HCT116 (cell line): ENCODE measurements at regions not wholly inside any gene's neighbourhood (a gene's known extent, or its start where the extent isn't known, plus 50 kb on each side); places are given as distances from the start of the nearest gene placed in this dataset.

Source experiments
- ATAC-seq: fragments of 200-7000 bp; cut with Tn5 transposase; 2 replicates; pipeline ENCODE4 v1.9.1; 2020; ENCODE audit warnings: mild to moderate bottlenecking, moderate library complexity
- BruUV-seq: library from RNA; stranded (reverse); fragments of 400-500 nt; replicated peaks from 2 replicates; lab custom pipeline; 2021; lab: Mats Ljungman, UMichigan
- CTCF ChIA-PET: fragments of 300-600 bp; sonication (Branson Sonifier 250); formaldehyde crosslinking; loops from one replicate; lab custom pipeline; 2021; ENCODE audit warnings: antibody characterized with exemption; lab: Charles Lee
- POLR2A ChIA-PET: fragments of 300-600, 350-600 bp; sonication (Branson Sonifier 250); formaldehyde crosslinking; loops from one replicate; lab custom pipeline; 2021; ENCODE audit warnings: antibody characterized with exemption; lab: Charles Lee
- RAD21 ChIA-PET, 2 experiments: fragments of 300-600 bp; sonication (Branson Sonifier 250); formaldehyde crosslinking; loops; one replicate each; lab custom pipeline; 2023; ENCODE audit warnings: low total read pairs in 2 of 2; ENCODE audit not compliant: uncharacterized antibody in 2 of 2, unreplicated experiment in 2 of 2, low non-redundant PET in 1 of 2; lab: Charles Lee
- DNase-seq: peaks from one replicate; pipeline ENCODE4 v3.0.0-alpha.2; 2010; ENCODE audit warnings: low read depth, low spot score
- H2AFZ ChIP-seq: fragments of 200-600 bp; shearing (Covaris generic), sonication (generic); 2 replicates; pipeline ENCODE4 v1.6.1; 2017; ENCODE audit warnings: low read depth, mixed run types, mixed read lengths, antibody characterized with exemption, low read length; ENCODE audit not compliant: poor library complexity, severe bottlenecking
- H3K27ac ChIP-seq: 2 replicates; pipeline ENCODE4 v1.5.1; 2012; ENCODE audit warnings: low read depth, low read length
- H3K27me3 ChIP-seq: fragments of 200-600 bp; sonication (generic); 2 replicates; pipeline ENCODE4 v1.6.1; 2016; ENCODE audit warnings: mixed run types, low read length, mixed read lengths; ENCODE audit not compliant: insufficient read depth
- H3K36me3 ChIP-seq, 2 experiments: fragments of 200-500 bp in 1 of 2; fragments of 200-600 bp in 1 of 2; sonication (Bioruptor generic) in 1 of 2; sonication (generic) in 1 of 2; 2 replicates each; pipeline versions ENCODE4 v1.5.1 to v1.6.1; 2014 to 2016; ENCODE audit warnings: low read length in 2 of 2, inconsistent platforms in 1 of 2, mixed read lengths in 1 of 2, mixed run types in 1 of 2; ENCODE audit not compliant: insufficient read depth in 2 of 2, control insufficient read depth in 1 of 2
- H3K4me1 ChIP-seq, 2 experiments: fragments of 200-600 bp in 1 of 2; sonication (generic) in 1 of 2; 2 replicates each; pipeline versions ENCODE4 v1.5.1 to v1.6.1; 2012 to 2017; ENCODE audit warnings: low read length in 2 of 2, inconsistent platforms in 1 of 2, mild to moderate bottlenecking in 1 of 2, mixed read lengths in 1 of 2, mixed run types in 1 of 2, moderate library complexity in 1 of 2; ENCODE audit not compliant: insufficient read depth in 2 of 2, control insufficient read depth in 1 of 2
- H3K4me2 ChIP-seq: fragments of 200-600 bp; sonication (generic); 2 replicates; pipeline ENCODE4 v1.6.1; 2017; ENCODE audit warnings: mixed run types, low read length, mixed read lengths
- H3K4me3 ChIP-seq, 2 experiments: fragments of 200-600 bp in 1 of 2; sonication (generic) in 1 of 2; replicated peaks in 1 of 2; 2 replicates each; pipeline ENCODE4 v1.5.1; 2011 to 2016; ENCODE audit warnings: low read length in 2 of 2, control low read depth in 1 of 2, low read depth in 1 of 2, mild to moderate bottlenecking in 1 of 2, mixed read lengths in 1 of 2, mixed run types in 1 of 2
- H3K79me2 ChIP-seq: fragments of 200-600 bp; sonication (generic); 2 replicates; pipeline ENCODE4 v1.6.1; 2017; ENCODE audit warnings: mild to moderate bottlenecking, mixed run types, low read length, moderate library complexity, mixed read lengths; ENCODE audit not compliant: insufficient read depth
- H3K9ac ChIP-seq: fragments of 200-600 bp; sonication (generic); 2 replicates; pipeline ENCODE4 v1.6.1; 2016; ENCODE audit warnings: low read length, mixed read lengths
- H3K9me2 ChIP-seq: fragments of 200-600 bp; sonication (generic), shearing (Covaris generic); 2 replicates; pipeline ENCODE4 v1.6.1; 2017; ENCODE audit warnings: mixed run types, mild to moderate bottlenecking, moderate library complexity; ENCODE audit not compliant: insufficient read depth
- H3K9me3 ChIP-seq, 2 experiments: fragments of 200-500 bp in 1 of 2; fragments of 200-600 bp in 1 of 2; sonication (Bioruptor generic) in 1 of 2; sonication (generic) in 1 of 2; 2 replicates each; pipeline ENCODE4 v1.6.1; 2014 to 2017; ENCODE audit warnings: low read length in 2 of 2, mixed read lengths in 2 of 2, inconsistent platforms in 1 of 2, low read depth in 1 of 2, mild to moderate bottlenecking in 1 of 2, mixed run types in 1 of 2, moderate library complexity in 1 of 2; ENCODE audit not compliant: control insufficient read depth in 1 of 2, insufficient read depth in 1 of 2
- H4K20me1 ChIP-seq: fragments of 200-600 bp; sonication (generic), shearing (Covaris generic); 2 replicates; pipeline ENCODE4 v1.6.1; 2017; ENCODE audit warnings: mixed run types, mild to moderate bottlenecking, moderate library complexity; ENCODE audit not compliant: insufficient read depth
- CBX3 ChIP-seq: IDR thresholded peaks from 2 replicates; pipeline ENCODE4 v1.6.1; 2012; ENCODE audit warnings: low read depth
- CEBPB ChIP-seq: IDR thresholded peaks from 2 replicates; pipeline ENCODE4 v1.6.1; 2012; ENCODE audit warnings: low read depth
- EGR1 ChIP-seq: IDR thresholded peaks from 2 replicates; pipeline ENCODE4 v1.6.1; 2012; ENCODE audit warnings: low read depth
- EZH2 ChIP-seq: fragments of 200-600 bp; sonication (generic); IDR thresholded peaks from 2 replicates; pipeline ENCODE4 v1.6.1; 2017; ENCODE audit warnings: antibody characterized with exemption, mixed run types
- EZH2phosphoT487 ChIP-seq: fragments of 200-600 bp; IDR thresholded peaks from 2 replicates; pipeline ENCODE4 v1.6.1; 2018; ENCODE audit warnings: antibody characterized with exemption, borderline replicate concordance
- POLR2A ChIP-seq: IDR thresholded peaks from 2 replicates; pipeline ENCODE4 v1.7.0; 2011; ENCODE audit warnings: borderline replicate concordance; ENCODE audit not compliant: insufficient read depth, insufficient read length; ENCODE audit errors: extremely low read depth
- POLR2AphosphoS5 ChIP-seq: IDR thresholded peaks from 2 replicates; pipeline ENCODE4 v1.6.1; 2011; ENCODE audit warnings: mild to moderate bottlenecking, low read depth, low read length, moderate library complexity
- RAD21 ChIP-seq: IDR thresholded peaks from 2 replicates; pipeline ENCODE4 v1.6.1; 2012; ENCODE audit warnings: low read depth, mild to moderate bottlenecking
- SIN3A ChIP-seq: IDR thresholded peaks from 2 replicates; pipeline ENCODE4 v1.6.1; 2012; ENCODE audit warnings: low read depth
- SRF ChIP-seq: IDR thresholded peaks from 2 replicates; pipeline ENCODE4 v1.6.1; 2012; ENCODE audit warnings: low read depth
- TCF7L2 ChIP-seq: IDR thresholded peaks from 2 replicates; pipeline ENCODE4 v1.7.0; 2011; ENCODE audit warnings: borderline replicate concordance, inconsistent platforms; ENCODE audit not compliant: insufficient read depth, insufficient read length; ENCODE audit errors: extremely low read depth
- YY1 ChIP-seq: IDR thresholded peaks from 2 replicates; pipeline ENCODE4 v1.6.1; 2011; ENCODE audit warnings: low read length, low read depth, moderate library complexity, mild to moderate bottlenecking; ENCODE audit not compliant: insufficient replicate concordance; ENCODE audit errors: extremely low read depth
- ZFX ChIP-seq: fragments of 450-650 bp; IDR thresholded peaks from 2 replicates; pipeline ENCODE4 v1.6.1; 2017
- intact Hi-C: fragments of 100-400 bp; cut with micrococcal nuclease; formaldehyde crosslinking; loops from 2 replicates; pipeline ENCODE4 v1.10.0; 2022
- TF ChIP-seq, protein P1 (sequence below): IDR thresholded peaks from 2 replicates; pipeline ENCODE4 v1.6.1; 2012
- TF ChIP-seq, protein P2 (sequence below): IDR thresholded peaks from 2 replicates; pipeline ENCODE4 v1.6.1; 2012; ENCODE audit warnings: low read depth
- TF ChIP-seq, protein P3 (sequence below): IDR thresholded peaks from 2 replicates; pipeline ENCODE4 v1.6.1; 2012

DNA sequence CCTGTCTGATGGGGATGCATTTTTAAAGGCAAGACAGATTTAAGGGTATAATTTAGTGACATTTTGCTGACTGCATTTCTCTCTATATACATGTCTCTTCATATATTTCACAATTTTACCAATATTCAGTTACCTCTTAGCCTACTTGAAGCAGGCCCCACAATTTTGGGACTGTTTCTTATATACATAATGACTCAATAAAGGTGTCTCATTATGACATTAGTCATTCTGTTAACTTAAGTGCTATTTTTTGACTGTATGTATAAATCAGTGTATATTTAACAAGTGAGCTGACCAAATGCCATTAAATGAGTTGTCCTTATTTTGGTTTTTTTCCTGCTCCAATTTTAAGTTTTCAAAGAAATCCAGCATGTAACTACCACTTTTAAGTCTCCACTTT, 313.3 kb downstream of the SOX4 start (continued):
- TF ChIP-seq, protein P1, sequence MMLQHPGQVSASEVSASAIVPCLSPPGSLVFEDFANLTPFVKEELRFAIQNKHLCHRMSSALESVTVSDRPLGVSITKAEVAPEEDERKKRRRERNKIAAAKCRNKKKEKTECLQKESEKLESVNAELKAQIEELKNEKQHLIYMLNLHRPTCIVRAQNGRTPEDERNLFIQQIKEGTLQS, result no peak
- TF ChIP-seq POLR2AphosphoS5, result no peak
- TF ChIP-seq SIN3A, result no peak

DNA sequence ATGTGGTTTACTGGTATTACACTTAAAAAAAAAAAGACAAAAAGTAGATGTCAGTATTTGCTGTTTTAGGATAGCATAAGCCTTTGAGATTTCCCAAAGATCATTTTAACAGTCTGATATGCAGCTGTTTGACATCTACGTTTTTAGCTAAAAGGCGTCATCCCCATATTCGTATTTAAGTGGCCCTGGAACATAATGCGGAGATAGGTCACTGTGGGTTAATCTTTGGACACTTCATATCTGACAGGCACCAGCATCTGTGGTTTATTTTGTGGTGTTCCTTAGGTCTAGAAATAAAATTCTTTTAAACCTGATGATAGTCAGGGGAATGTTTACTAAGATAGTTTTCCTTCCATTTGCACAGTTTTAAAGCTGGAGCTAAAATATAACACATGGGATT, 313.7 kb downstream of the SOX4 start:
- Histone ChIP-seq H3K9ac (no peak overlapping the region), H3K36me3 (no peaks in the 10 kb centered on the region), H3K9me3 (no peaks in the 10 kb centered on the region), H3K27ac (no peak overlapping the region)
- TF ChIP-seq TCF7L2 (no peak), CBX3 (no peak), EZH2phosphoT487 (no peak)
- TF ChIP-seq, all 23 proteins: peak for 0
- Histone ChIP-seq H3K4me3 (no peak overlapping the region), H2AFZ (no peak overlapping the region), H4K20me1 (no peaks in the 10 kb centered on the region), H3K9me2 (no peaks in the 10 kb centered on the region), H3K4me1 (no peaks in the 10 kb centered on the region), H3K79me2 (no peaks in the 10 kb centered on the region), H3K27me3 (no peaks in the 10 kb centered on the region), H3K4me2 (no peak overlapping the region)
- ATAC-seq (no peak), DNase-seq (no peak)
- ChIA-PET POLR2A (no interaction called here), CTCF (no interaction called here), RAD21 (no interaction called here)
- BruUV-seq, result no TSS peak
- intact Hi-C loops, result no loop called here

DNA sequence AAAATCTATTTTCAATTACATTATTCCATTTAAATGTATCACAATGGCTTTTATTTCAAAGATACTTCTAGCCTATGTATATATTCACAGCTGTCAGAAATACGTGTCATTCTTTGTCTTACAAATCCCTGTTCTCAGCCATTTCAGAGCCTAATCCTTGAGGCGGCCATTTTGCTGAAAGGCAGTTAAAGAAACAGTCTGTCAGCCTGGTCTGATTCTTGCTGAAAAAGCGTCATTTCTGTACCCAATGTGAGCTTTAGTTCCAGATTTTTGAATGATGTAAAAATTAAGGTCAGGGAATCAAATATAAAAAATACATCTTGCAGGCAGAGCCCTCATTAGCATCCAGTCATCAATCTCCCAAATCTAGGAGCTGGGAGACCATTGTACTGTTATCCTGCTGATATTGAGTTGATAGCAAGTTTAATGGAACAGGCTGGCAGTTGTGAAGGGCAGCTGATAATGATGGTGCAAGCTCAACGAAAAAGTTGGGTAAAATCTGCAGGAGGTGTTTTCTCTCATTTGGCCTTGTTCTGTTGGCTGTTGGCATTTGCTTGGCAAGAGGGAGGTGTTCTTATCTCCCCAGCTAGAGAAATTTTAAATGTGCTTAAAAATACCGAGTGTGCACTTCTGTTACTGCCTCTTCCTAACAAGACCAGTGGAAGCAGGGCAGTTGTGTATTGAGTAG, 314.8 kb downstream of the SOX4 start:
- Histone ChIP-seq H3K9me2 (no peaks in the 10 kb centered on the region), H3K4me1 (no peaks in the 10 kb centered on the region), H3K4me3 (no peak overlapping the region), H3K27ac (no peak overlapping the region), H4K20me1 (no peaks in the 10 kb centered on the region), H2AFZ (no peak overlapping the region), H3K4me2 (no peak overlapping the region), H3K79me2 (no peaks in the 10 kb centered on the region), H3K36me3 (no peaks in the 10 kb centered on the region), H3K9ac (no peak overlapping the region), H3K27me3 (no peaks in the 10 kb centered on the region), H3K9me3 (no peaks in the 10 kb centered on the region)
- CTCF ChIA-PET, result no interaction called here
- no peak for DNase-seq
- ATAC-seq, result no peak
- intact Hi-C loops, result no loop called here
- POLR2A ChIA-PET, result no interaction called here
- BruUV-seq, result no TSS peak
- RAD21 ChIA-PET, result no interaction called here
- no peak for TF ChIP-seq CBX3
- TF ChIP-seq, protein P2, sequence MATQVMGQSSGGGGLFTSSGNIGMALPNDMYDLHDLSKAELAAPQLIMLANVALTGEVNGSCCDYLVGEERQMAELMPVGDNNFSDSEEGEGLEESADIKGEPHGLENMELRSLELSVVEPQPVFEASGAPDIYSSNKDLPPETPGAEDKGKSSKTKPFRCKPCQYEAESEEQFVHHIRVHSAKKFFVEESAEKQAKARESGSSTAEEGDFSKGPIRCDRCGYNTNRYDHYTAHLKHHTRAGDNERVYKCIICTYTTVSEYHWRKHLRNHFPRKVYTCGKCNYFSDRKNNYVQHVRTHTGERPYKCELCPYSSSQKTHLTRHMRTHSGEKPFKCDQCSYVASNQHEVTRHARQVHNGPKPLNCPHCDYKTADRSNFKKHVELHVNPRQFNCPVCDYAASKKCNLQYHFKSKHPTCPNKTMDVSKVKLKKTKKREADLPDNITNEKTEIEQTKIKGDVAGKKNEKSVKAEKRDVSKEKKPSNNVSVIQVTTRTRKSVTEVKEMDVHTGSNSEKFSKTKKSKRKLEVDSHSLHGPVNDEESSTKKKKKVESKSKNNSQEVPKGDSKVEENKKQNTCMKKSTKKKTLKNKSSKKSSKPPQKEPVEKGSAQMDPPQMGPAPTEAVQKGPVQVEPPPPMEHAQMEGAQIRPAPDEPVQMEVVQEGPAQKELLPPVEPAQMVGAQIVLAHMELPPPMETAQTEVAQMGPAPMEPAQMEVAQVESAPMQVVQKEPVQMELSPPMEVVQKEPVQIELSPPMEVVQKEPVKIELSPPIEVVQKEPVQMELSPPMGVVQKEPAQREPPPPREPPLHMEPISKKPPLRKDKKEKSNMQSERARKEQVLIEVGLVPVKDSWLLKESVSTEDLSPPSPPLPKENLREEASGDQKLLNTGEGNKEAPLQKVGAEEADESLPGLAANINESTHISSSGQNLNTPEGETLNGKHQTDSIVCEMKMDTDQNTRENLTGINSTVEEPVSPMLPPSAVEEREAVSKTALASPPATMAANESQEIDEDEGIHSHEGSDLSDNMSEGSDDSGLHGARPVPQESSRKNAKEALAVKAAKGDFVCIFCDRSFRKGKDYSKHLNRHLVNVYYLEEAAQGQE, result no peak
- no peak for TF ChIP-seq SIN3A
- TF ChIP-seq EGR1, result no peak
- TF ChIP-seq SRF, result no peak
- TF ChIP-seq ZFX, result no peak
- TF ChIP-seq, protein P3, sequence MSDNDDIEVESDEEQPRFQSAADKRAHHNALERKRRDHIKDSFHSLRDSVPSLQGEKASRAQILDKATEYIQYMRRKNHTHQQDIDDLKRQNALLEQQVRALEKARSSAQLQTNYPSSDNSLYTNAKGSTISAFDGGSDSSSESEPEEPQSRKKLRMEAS, result no peak
- no peak for TF ChIP-seq RAD21
- no peak for TF ChIP-seq POLR2A
- TF ChIP-seq YY1, result no peak
- no peak for TF ChIP-seq CEBPB
- no peak for TF ChIP-seq EZH2
